Gastrocnemius medialis (tissue), 4 donors: ENCODE measurements at regions not wholly inside any gene's neighbourhood (a gene's known extent, or its start where the extent isn't known, plus 50 kb on each side); places are given as distances from the start of the nearest gene placed in this dataset.

Experiments used
- CTCF ChIP-seq, 5 experiments: fragments of 450-650 bp in 3 of 5; fragments of 200-600 bp in 2 of 5; sonication (generic) in 2 of 5; IDR thresholded peaks in 4 of 5; conservative IDR thresholded peaks in 1 of 5; 1 replicate in 4 of 5; 2 replicates in 1 of 5; pipeline ENCODE4 v1.5.1; 2016 to 2019; ENCODE audit warnings: antibody characterized with exemption in 5 of 5, mild to moderate bottlenecking in 3 of 5, moderate library complexity in 3 of 5
- POLR2A ChIP-seq, 2 donors: fragments of 450-650 bp; IDR thresholded peaks; one replicate each; pipeline ENCODE4 v1.6.1; 2017; ENCODE audit warnings: antibody characterized with exemption in 2 of 2, mild to moderate bottlenecking in 2 of 2, moderate library complexity in 2 of 2

- TF ChIP-seq CTCF (IDR thresholded peaks at IDR 0.05 in 4 of 5, conservative IDR thresholded peaks at IDR 0.05 in 1 of 5) (no peak), POLR2A (IDR thresholded peaks at IDR 0.05) (no peak)
Observed at GRCh38 chr3:104825116-104825515, 541.6 kb upstream of the ALCAM start.
